GM10248 (cell line): ENCODE measurements at regions not wholly inside any gene's neighbourhood (a gene's known extent, or its start where the extent isn't known, plus 50 kb on each side); places are given as distances from the start of the nearest gene placed in this dataset.
"Not testable (repeated sequence)": the region's sequence is repeated elsewhere in the genome, so short reads cannot be mapped to it uniquely, and the experiment has no call there.

Experiments
- CTCF ChIA-PET: fragments of 300-600 bp; sonication (Branson Sonifier 250); formaldehyde crosslinking; extraction: SDS; loops from one replicate; lab custom pipeline; 2021; ENCODE audit warnings: antibody characterized with exemption; lab: Yijun Ruan, JAX
- POLR2A ChIA-PET: fragments of 350-650 bp; sonication (Branson Sonifier 250); formaldehyde crosslinking; extraction: SDS; loops from one replicate; lab custom pipeline; 2020; ENCODE audit warnings: antibody characterized with exemption; lab: Yijun Ruan, JAX
- DNase-seq: peaks from one replicate; pipeline ENCODE4 v3.0.0; 2012; ENCODE audit errors: extremely low spot score
- TF ChIP-seq, protein P1 (sequence below): IDR thresholded peaks from 2 replicates; pipeline ENCODE4 v1.5.1; 2012; ENCODE audit warnings: mild to moderate bottlenecking, low read depth; ENCODE audit errors: extremely low read depth, missing control alignments, control extremely low read depth

- TF ChIP-seq, protein P1, sequence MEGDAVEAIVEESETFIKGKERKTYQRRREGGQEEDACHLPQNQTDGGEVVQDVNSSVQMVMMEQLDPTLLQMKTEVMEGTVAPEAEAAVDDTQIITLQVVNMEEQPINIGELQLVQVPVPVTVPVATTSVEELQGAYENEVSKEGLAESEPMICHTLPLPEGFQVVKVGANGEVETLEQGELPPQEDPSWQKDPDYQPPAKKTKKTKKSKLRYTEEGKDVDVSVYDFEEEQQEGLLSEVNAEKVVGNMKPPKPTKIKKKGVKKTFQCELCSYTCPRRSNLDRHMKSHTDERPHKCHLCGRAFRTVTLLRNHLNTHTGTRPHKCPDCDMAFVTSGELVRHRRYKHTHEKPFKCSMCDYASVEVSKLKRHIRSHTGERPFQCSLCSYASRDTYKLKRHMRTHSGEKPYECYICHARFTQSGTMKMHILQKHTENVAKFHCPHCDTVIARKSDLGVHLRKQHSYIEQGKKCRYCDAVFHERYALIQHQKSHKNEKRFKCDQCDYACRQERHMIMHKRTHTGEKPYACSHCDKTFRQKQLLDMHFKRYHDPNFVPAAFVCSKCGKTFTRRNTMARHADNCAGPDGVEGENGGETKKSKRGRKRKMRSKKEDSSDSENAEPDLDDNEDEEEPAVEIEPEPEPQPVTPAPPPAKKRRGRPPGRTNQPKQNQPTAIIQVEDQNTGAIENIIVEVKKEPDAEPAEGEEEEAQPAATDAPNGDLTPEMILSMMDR: no peak
- ChIA-PET POLR2A (no interaction called here), CTCF (interaction anchor here (1.8 kb wide), 1 partner anchor 17 kb away, joined by 4 read pairs; no protein-coding TSS in a partner anchor)
- no peak for DNase-seq
These were observed 85.0 kb downstream of the RPL27A start for GRCh38 chr11:8767466-8768142.

- TF ChIP-seq, protein P1: no peak
- ChIA-PET CTCF (interaction anchor here (1.4 to 1.8 kb wide), 2 partner anchors 10 to 18 kb away, joined by 4 to 5 read pairs; no protein-coding TSS in a partner anchor), POLR2A (no interaction called here)
- DNase-seq: no peak
These were observed 86.2 kb downstream of the RPL27A start for GRCh38 chr11:8768625-8769333.

DNA sequence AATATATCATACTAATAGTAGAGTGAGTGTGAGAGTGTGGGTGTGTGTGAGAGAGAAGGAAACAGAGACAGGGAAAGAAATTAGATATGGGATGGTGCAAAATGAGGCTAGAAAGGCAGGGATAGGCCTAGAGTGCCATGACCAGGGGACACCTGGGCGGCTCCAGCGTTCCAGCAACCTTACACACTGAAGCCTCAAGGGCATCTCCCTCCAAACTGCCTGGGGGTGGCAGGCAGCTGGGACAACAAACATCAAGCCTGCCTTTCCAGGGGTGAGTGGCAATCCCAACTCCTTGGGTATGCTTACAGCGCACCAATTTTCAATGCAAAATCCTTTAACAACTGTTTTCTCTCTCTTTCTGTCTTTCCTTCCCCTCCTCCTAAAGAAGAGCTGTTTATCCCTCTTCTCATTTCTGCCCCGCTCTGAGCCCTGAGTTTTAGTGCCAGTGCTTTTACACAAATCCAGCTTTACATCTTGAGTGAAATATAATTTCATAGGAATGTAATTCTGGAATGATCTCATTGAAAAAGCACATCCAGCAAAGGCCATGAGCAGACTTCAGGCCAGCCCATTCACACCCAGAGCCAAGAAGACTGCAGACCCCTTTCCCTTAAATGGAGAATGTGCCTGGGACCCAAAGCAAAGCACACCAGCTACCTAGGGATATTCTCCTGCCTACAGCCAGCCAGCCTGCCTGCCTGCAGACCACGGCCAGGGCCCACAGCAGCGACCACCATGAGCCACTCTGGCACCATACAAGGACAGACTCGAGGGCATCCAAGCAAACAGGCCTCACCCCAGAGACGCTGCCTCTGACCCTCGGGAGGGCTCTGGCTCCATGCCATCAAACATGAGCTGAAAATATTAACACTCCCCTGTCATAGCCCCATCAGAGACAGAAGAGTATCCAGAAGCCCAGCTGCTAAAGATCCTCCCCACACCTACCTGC, 90.3 kb downstream of the RPL27A start:
- TF ChIP-seq, protein P1: no peak
- DNase-seq: no peak
- CTCF ChIA-PET: interaction anchor here (1.1 to 1.8 kb wide), 2 partner anchors 16 to 38 kb away, joined by 3 to 6 read pairs; a partner anchor contains a TSS
- POLR2A ChIA-PET: no interaction called here

DNA sequence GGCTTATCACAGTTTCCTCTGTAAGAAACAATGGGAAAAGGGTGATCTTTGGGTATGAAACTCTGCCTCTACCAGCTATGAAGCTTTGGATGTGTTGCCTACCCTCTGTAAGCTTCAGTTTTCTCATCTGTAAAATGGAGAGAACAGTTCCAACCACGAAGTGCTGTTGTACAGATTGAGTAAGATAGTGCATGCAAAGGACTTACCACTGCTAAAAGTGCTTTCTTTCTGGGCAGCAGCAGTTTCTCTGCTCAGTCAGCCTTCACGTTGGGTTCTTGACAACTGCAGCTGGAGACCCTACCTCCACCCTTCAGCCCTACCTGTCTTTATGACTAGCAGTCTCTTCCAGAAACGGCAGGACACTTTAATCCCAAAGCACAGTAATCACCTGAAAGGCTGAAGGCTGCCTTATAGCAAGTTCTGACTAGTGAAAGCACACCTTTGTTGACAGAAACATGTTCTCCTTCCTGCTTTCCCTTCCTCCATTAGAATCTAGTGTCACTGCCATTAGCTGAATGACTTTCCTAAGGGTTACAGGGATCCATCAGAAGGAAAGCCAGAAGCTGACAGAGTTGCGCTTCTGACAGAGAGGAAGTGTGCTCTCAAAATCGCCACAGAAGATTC, 91.4 kb downstream of the RPL27A start:
- TF ChIP-seq, protein P1: no peak
- POLR2A ChIA-PET: no interaction called here
- DNase-seq: peak; percentile 35
- CTCF ChIA-PET: interaction anchor here (1.8 kb wide), 1 partner anchor 17 kb away, joined by 6 read pairs; no protein-coding TSS in a partner anchor

GRCh38 chr11:8774916-8775315, 92.3 kb downstream of the RPL27A start:
- DNase-seq, CTCF ChIA-PET, POLR2A ChIA-PET: not testable (repeated sequence)

DNA sequence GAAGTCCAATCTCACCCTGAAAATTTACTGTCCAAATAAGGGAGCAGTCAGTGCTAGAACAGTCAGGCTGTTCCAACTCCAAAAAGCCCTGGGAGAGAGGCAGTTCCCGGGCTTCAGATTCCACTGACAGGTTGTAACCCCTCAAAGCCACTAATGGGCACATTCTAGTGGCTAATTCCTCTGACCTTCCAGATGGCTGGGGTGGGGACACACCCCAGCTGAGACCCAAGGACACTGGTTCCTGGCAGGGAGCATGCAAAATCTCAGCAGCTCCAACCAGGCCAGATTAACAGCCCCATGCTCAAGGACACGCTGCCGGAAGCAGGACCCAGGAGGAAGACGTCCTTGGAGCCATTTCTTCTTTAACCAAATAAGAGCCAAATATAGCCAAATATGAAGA, 92.7 kb downstream of the RPL27A start:
- no peak for DNase-seq
- POLR2A ChIA-PET: no interaction called here
- CTCF ChIA-PET: no interaction called here
- TF ChIP-seq, protein P1: no peak
